ENCODE measurements at regions not wholly inside any gene's neighbourhood (a gene's known extent, or its start where the extent isn't known, plus 50 kb on each side); places are given as distances from the start of the nearest gene placed in this dataset.

- no peak for TF ChIP-seq CTCF (IDR thresholded peaks at IDR 0.05; ENCODE audit: low read depth, low read length)
- no peak for TF ChIP-seq EZH2phosphoT487 (IDR thresholded peaks at IDR 0.05; ENCODE audit: low read depth)
Measured at GRCh38 chr12:58089588-58089987, 148.2 kb downstream of the ATP23 start.
